Breast epithelium (tissue), 4 donors: ENCODE measurements at regions not wholly inside any gene's neighbourhood (a gene's known extent, or its start where the extent isn't known, plus 50 kb on each side); places are given as distances from the start of the nearest gene placed in this dataset.

ENCODE experiments used
- DNase-seq, 2 donors: peaks; one replicate each; pipeline ENCODE4 v3.0.0-alpha.2; 2019; ENCODE audit warnings: low spot score in 2 of 2
- H3K27ac ChIP-seq, 2 donors: fragments of 200-600 bp; sonication (generic) in 1 of 2; one replicate each; pipeline ENCODE4 v1.5.1; 2016 to 2019; ENCODE audit warnings: mild to moderate bottlenecking in 1 of 2
- H3K27me3 ChIP-seq, 2 donors: fragments of 200-600 bp; sonication (generic) in 1 of 2; one replicate each; pipeline versions ENCODE4 v1.5.1 to v1.6.0; 2017 to 2019; ENCODE audit warnings: control low read depth in 1 of 2, mild to moderate bottlenecking in 1 of 2
- H3K36me3 ChIP-seq: fragments of 200-600 bp; one replicate; pipeline ENCODE4 v1.5.1; 2019
- H3K4me1 ChIP-seq, 2 donors: fragments of 200-600 bp; sonication (generic); one replicate each; pipeline ENCODE4 v1.5.1; 2016 to 2019; ENCODE audit warnings: control low read depth in 1 of 2
- H3K4me3 ChIP-seq, 3 donors: fragments of 200-600 bp; sonication (generic); 1 replicate in 2 of 3; 2 replicates in 1 of 3; pipeline ENCODE4 v1.5.1; 2016 to 2019; ENCODE audit warnings: mild to moderate bottlenecking in 3 of 3, moderate library complexity in 2 of 3
- H3K9me3 ChIP-seq, 2 donors: fragments of 200-600 bp; sonication (generic) in 1 of 2; one replicate each; pipeline ENCODE4 v1.5.1; 2016 to 2019; ENCODE audit warnings: control low read depth in 1 of 2
- POLR2A ChIP-seq: fragments of 450-650 bp; IDR thresholded peaks from one replicate; pipeline ENCODE4 v1.6.1; 2016; ENCODE audit warnings: antibody characterized with exemption, mild to moderate bottlenecking, moderate library complexity
- POLR2AphosphoS5 ChIP-seq, 3 donors: sonication (generic); formaldehyde crosslinking; IDR thresholded peaks; one replicate each; pipeline ENCODE4 v1.6.1; 2017; ENCODE audit warnings: antibody characterized with exemption in 3 of 3
- intact Hi-C: fragments of 100-400 bp; cut with DNase I; formaldehyde crosslinking; loops from one replicate; pipeline ENCODE4 v1.15.1; 2023; ENCODE audit warnings: low total_unique reads
- TF ChIP-seq, protein P1 (sequence below), 3 donors: fragments of 450-650 bp; IDR thresholded peaks; one replicate each; pipeline ENCODE4 v1.5.1; 2016 to 2017; ENCODE audit warnings: antibody characterized with exemption in 3 of 3, mild to moderate bottlenecking in 3 of 3, moderate library complexity in 3 of 3

DNA sequence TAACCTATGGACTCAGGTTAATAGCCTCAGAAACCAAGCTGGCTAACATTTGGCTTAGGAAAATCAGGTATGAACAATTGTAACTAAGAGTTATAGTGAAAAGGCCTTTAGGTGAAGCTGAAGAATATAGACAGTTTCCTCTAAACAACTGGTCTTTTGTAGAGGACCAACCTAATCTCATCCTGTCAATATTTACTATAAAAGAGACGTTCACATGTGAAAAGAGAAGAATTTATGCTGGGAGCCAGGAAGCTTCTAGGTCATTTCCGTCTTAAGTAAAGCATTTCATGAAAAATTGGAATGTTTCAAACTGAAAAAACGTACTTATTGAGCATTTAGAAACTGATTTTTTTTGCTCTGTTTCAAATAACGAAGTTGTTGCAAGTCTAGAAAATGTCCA is 764.3 kb upstream of the GOLIM4 start:
- TF ChIP-seq POLR2AphosphoS5 (IDR thresholded peaks at IDR 0.05): no peak
- TF ChIP-seq, protein P1, sequence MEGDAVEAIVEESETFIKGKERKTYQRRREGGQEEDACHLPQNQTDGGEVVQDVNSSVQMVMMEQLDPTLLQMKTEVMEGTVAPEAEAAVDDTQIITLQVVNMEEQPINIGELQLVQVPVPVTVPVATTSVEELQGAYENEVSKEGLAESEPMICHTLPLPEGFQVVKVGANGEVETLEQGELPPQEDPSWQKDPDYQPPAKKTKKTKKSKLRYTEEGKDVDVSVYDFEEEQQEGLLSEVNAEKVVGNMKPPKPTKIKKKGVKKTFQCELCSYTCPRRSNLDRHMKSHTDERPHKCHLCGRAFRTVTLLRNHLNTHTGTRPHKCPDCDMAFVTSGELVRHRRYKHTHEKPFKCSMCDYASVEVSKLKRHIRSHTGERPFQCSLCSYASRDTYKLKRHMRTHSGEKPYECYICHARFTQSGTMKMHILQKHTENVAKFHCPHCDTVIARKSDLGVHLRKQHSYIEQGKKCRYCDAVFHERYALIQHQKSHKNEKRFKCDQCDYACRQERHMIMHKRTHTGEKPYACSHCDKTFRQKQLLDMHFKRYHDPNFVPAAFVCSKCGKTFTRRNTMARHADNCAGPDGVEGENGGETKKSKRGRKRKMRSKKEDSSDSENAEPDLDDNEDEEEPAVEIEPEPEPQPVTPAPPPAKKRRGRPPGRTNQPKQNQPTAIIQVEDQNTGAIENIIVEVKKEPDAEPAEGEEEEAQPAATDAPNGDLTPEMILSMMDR (IDR thresholded peaks at IDR 0.05): no peak
- Histone ChIP-seq H3K27ac (no peak overlapping the region), H3K4me1 (no peaks in the 10 kb centered on the region), H3K36me3 (peaks cover 5% of the 10 kb centered on the region), H3K4me3 (no peak overlapping the region), H3K27me3 (no peaks in the 10 kb centered on the region), H3K9me3 (no peaks in the 10 kb centered on the region)
- intact Hi-C loops: no loop called here
- no peak for DNase-seq

DNA sequence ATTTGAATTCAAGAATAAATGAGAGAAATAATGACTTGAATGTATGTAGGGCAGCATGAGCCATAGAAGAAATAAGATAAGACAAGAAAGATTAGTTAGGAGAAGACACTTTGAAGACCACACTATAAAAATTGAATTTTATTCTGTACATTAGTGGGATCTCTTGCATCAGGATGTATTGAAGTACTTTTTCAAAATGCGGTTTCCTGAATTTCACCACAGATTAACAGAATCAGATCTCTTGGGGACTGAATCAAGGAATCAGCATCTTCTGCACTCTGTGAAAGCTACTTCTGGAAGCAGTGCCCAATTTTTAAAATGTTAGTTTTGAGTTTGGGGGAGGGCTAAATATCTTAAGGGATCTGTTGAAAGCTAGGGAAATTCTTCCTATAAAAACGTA is 763.9 kb upstream of the GOLIM4 start:
- TF ChIP-seq POLR2A (no peak), POLR2AphosphoS5 (IDR thresholded peaks at IDR 0.05) (no peak)
- TF ChIP-seq, protein P1 (IDR thresholded peaks at IDR 0.05): no peak

DNA sequence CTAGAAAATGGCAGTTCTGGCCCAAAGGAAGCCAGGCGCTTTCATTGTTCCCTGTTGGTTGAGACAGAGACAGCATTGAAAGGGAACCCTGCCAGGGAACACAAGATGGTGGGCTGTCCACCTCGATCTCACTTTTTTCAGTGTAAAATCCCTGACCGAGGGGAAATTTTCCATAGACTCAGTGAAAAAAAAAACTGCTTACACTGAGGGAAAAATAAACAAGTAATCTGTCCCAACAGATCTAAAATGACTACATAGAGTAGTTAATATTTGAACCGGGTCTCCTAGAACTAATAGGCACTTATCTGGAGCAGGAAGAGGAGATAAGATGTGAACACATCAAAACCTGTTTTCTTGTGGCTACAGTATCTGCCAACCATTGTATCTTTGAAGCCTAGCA is 763.4 kb upstream of the GOLIM4 start:
- Histone ChIP-seq H3K9me3 (no peaks in the 10 kb centered on the region), H3K4me1 (no peaks in the 10 kb centered on the region), H3K27me3 (no peaks in the 10 kb centered on the region), H3K36me3 (peaks cover 5% of the 10 kb centered on the region), H3K27ac (no peak overlapping the region), H3K4me3 (no peak overlapping the region)
- intact Hi-C loops: no loop called here
- no peak for DNase-seq
- TF ChIP-seq, protein P1 (IDR thresholded peaks at IDR 0.05): no peak
- no peak for TF ChIP-seq POLR2A
- no peak for TF ChIP-seq POLR2AphosphoS5 (IDR thresholded peaks at IDR 0.05)

More for the DNA sequence above, 763.9 kb upstream of the GOLIM4 start:
- no peaks in the 10 kb centered on the region for H3K27me3 ChIP-seq
- H3K4me3 ChIP-seq: no peak overlapping the region
- H3K4me1 ChIP-seq: no peaks in the 10 kb centered on the region
- no peaks in the 10 kb centered on the region for H3K9me3 ChIP-seq
- H3K27ac ChIP-seq: no peak overlapping the region
- intact Hi-C loops: no loop called here
- peaks cover 5% of the 10 kb centered on the region for H3K36me3 ChIP-seq
- no peak for DNase-seq

DNA sequence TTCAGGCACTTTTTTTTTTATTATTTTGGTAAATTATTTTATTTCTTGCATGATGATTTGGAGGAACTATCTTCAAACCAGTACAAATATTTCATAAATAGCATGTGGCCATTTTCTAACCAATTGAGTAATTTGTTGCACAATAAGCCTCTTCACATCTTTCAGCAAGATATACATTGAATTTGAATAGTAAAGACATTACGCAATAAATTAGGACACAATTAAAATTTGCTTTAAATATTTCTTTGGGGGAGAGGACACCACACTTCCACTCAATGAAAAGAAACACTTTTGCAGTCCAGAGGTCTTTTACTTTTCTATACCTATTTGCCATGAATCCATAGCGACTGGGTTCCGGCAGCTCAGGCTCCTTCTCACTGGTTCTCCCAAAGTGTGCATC is 762.6 kb upstream of the GOLIM4 start:
- no peak overlapping the region for H3K27ac ChIP-seq
- no peaks in the 10 kb centered on the region for H3K9me3 ChIP-seq
- H3K27me3 ChIP-seq: no peaks in the 10 kb centered on the region
- TF ChIP-seq, protein P1 (IDR thresholded peaks at IDR 0.05): no peak
- TF ChIP-seq POLR2AphosphoS5 (IDR thresholded peaks at IDR 0.05) (no peak), POLR2A (no peak)
- no peaks in the 10 kb centered on the region for H3K4me1 ChIP-seq
- peaks cover 5% of the 10 kb centered on the region for H3K36me3 ChIP-seq
- DNase-seq: no peak
- H3K4me3 ChIP-seq: no peak overlapping the region
- intact Hi-C loops: no loop called here

DNA sequence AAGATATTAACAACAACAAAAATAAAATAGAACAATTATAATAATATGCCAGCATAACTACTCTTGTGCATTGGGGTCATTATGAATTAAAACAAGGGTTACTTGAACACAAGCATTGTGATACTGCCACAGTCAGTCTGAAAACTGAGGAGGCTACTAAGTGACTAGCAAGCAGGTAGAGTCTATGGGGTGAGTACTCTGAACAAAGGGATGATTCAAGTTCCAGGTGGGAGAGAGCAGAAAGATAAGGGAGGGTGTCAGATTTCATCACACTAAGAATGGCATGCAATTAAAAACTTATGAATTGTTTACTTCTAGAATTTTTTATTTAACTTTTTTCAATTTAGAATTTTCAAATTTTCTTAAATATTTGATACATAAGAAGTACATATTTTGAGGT is 754.4 kb upstream of the GOLIM4 start:
- intact Hi-C loops: no loop called here
- Histone ChIP-seq H3K27ac (no peak overlapping the region), H3K4me3 (no peak overlapping the region), H3K9me3 (no peaks in the 10 kb centered on the region), H3K36me3 (no peaks in the 10 kb centered on the region), H3K27me3 (peaks cover 0 to 17% of the 10 kb centered on the region in 2 donors), H3K4me1 (no peaks in the 10 kb centered on the region)
- TF ChIP-seq POLR2AphosphoS5 (IDR thresholded peaks at IDR 0.05) (no peak), POLR2A (no peak)
- TF ChIP-seq, protein P1 (IDR thresholded peaks at IDR 0.05): no peak
- no peak for DNase-seq
